CD4-positive, alpha-beta memory T cell (primary cell): ENCODE measurements at regions not wholly inside any gene's neighbourhood (a gene's known extent, or its start where the extent isn't known, plus 50 kb on each side); places are given as distances from the start of the nearest gene placed in this dataset.
A peak's percentile ranks its signal among the peaks of the same experiment; 100 is the strongest.

Source experiments
- CTCF ChIA-PET: fragments of 350-600 bp; sonication (Branson Sonifier 250); formaldehyde crosslinking; loops from one replicate; lab custom pipeline; 2021; ENCODE audit warnings: inconsistent platforms; ENCODE audit not compliant: partially characterized antibody; lab: Charles Lee
- POLR2A ChIA-PET: fragments of 350-600 bp; sonication (Branson Sonifier 250); formaldehyde crosslinking; loops from one replicate; lab custom pipeline; 2021; ENCODE audit not compliant: partially characterized antibody; lab: Charles Lee
- DNase-seq, 5 donors: peaks; one replicate each; pipeline versions ENCODE4 v3.0.0 to v3.0.0-alpha.2; 2020 to 2022; ENCODE audit warnings: mixed read lengths in 1 of 5
- H3K27ac ChIP-seq: one replicate; pipeline ENCODE4 v1.7.0; 2013; ENCODE audit warnings: low read depth, low read length
- H3K27me3 ChIP-seq: 2 replicates; pipeline ENCODE4 v1.7.0; 2013; ENCODE audit warnings: mild to moderate bottlenecking, low read length, moderate library complexity; ENCODE audit not compliant: insufficient read depth
- H3K36me3 ChIP-seq: 2 replicates; pipeline ENCODE4 v1.7.0; 2013; ENCODE audit warnings: mild to moderate bottlenecking, low read length, moderate library complexity; ENCODE audit not compliant: insufficient read depth
- H3K4me1 ChIP-seq: 2 replicates; pipeline ENCODE4 v1.7.0; 2013; ENCODE audit warnings: mild to moderate bottlenecking, low read length, moderate library complexity; ENCODE audit not compliant: insufficient read depth
- H3K4me3 ChIP-seq, 2 donors: one replicate each; pipeline ENCODE4 v1.7.0; 2013; ENCODE audit warnings: low read length in 2 of 2, mild to moderate bottlenecking in 1 of 2
- H3K9me3 ChIP-seq, 2 donors: one replicate each; pipeline ENCODE4 v1.7.0; 2013; ENCODE audit warnings: low read length in 2 of 2, control low read depth in 1 of 2; ENCODE audit not compliant: control insufficient read depth in 1 of 2
- H3K27ac Mint-ChIP-seq, 7 donors: one replicate each; pipeline ENCODE4 v1.8.0; 2020 to 2021; ENCODE audit warnings: mixed read lengths in 7 of 7, mild to moderate bottlenecking in 6 of 7, inconsistent platforms in 3 of 7, moderate library complexity in 3 of 7
- H3K27me3 Mint-ChIP-seq, 2 donors: one replicate each; pipeline ENCODE4 v1.8.0; 2020 to 2021; ENCODE audit warnings: mixed read lengths in 2 of 2
- H3K36me3 Mint-ChIP-seq, 2 donors: one replicate each; pipeline ENCODE4 v1.8.0; 2020 to 2021; ENCODE audit warnings: mixed read lengths in 2 of 2, inconsistent platforms in 1 of 2, mild to moderate bottlenecking in 1 of 2
- H3K4me1 Mint-ChIP-seq, 4 donors: one replicate each; pipeline ENCODE4 v1.8.0; 2020 to 2021; ENCODE audit warnings: mixed read lengths in 4 of 4, mild to moderate bottlenecking in 1 of 4
- H3K4me3 Mint-ChIP-seq, 8 donors: one replicate each; pipeline ENCODE4 v1.8.0; 2020 to 2021; ENCODE audit warnings: mixed read lengths in 8 of 8, mild to moderate bottlenecking in 7 of 8, moderate library complexity in 6 of 8, inconsistent platforms in 3 of 8
- H3K9me3 Mint-ChIP-seq, 8 donors: one replicate each; pipeline ENCODE4 v1.8.0; 2020 to 2021; ENCODE audit warnings: mixed read lengths in 8 of 8, mild to moderate bottlenecking in 5 of 8, inconsistent platforms in 3 of 8, moderate library complexity in 1 of 8
- intact Hi-C: fragments of 100-400 bp; cut with micrococcal nuclease; formaldehyde crosslinking; loops from one replicate; pipeline ENCODE4 v1.15.1; 2023

- no peak for DNase-seq
- H3K9me3 ChIP-seq: no peaks in the 10 kb centered on the region
- Mint-ChIP-seq H3K27ac (no peak overlapping the region), H3K36me3 (no peaks in the 10 kb centered on the region), H3K4me1 (no peaks in the 10 kb centered on the region), H3K27me3 (peaks cover 2 to 9% of the 10 kb centered on the region in 2 donors), H3K4me3 (no peak overlapping the region), H3K9me3 (peaks cover 0 to 2% (median 0%) of the 10 kb centered on the region in 8 donors)
- H3K27ac ChIP-seq: no peak overlapping the region
- intact Hi-C loops: no loop called here
- ChIA-PET CTCF (no interaction called here), POLR2A (no interaction called here)
- H3K27me3 ChIP-seq: no peaks in the 10 kb centered on the region
- no peaks in the 10 kb centered on the region for H3K4me1 ChIP-seq
- no peak overlapping the region for H3K4me3 ChIP-seq
- no peaks in the 10 kb centered on the region for H3K36me3 ChIP-seq
These were observed 158.1 kb upstream of the CIBAR2 start for GRCh38 chr16:85270374-85270773.

GRCh38 chr16:85271198-85271597 lies 158.9 kb upstream of the CIBAR2 start:
- ChIA-PET POLR2A (no interaction called here), CTCF (no interaction called here)
- no peak overlapping the region for H3K27ac Mint-ChIP-seq
- intact Hi-C loops: no loop called here
- Histone ChIP-seq H3K27me3 (no peaks in the 10 kb centered on the region), H3K9me3 (no peaks in the 10 kb centered on the region), H3K4me1 (no peaks in the 10 kb centered on the region), H3K27ac (no peak overlapping the region), H3K4me3 (no peak overlapping the region), H3K36me3 (no peaks in the 10 kb centered on the region)
- no peaks in the 10 kb centered on the region for H3K36me3 Mint-ChIP-seq
- DNase-seq: no peak
- H3K9me3 Mint-ChIP-seq: peaks cover 0 to 2% (median 0%) of the 10 kb centered on the region in 8 donors
- H3K27me3 Mint-ChIP-seq: peaks cover 2 to 9% of the 10 kb centered on the region in 2 donors
- H3K4me1 Mint-ChIP-seq: no peaks in the 10 kb centered on the region
- no peak overlapping the region for H3K4me3 Mint-ChIP-seq

GRCh38 chr16:85273293-85273692 lies 161.0 kb upstream of the CIBAR2 start:
- H3K36me3 ChIP-seq: no peaks in the 10 kb centered on the region
- intact Hi-C loops: no loop called here

GRCh38 chr16:85274501-85274900 lies 162.2 kb upstream of the CIBAR2 start:
- no peaks in the 10 kb centered on the region for H3K4me1 Mint-ChIP-seq
- peaks cover 2 to 6% of the 10 kb centered on the region in 2 donors for H3K27me3 Mint-ChIP-seq
- no peak for DNase-seq
- Histone ChIP-seq H3K4me3 (no peak overlapping the region), H3K4me1 (no peaks in the 10 kb centered on the region), H3K36me3 (no peaks in the 10 kb centered on the region), H3K27ac (no peak overlapping the region), H3K27me3 (no peaks in the 10 kb centered on the region), H3K9me3 (no peaks in the 10 kb centered on the region)
- H3K27ac Mint-ChIP-seq: no peak overlapping the region
- POLR2A ChIA-PET: no interaction called here
- intact Hi-C loops: no loop called here
- H3K36me3 Mint-ChIP-seq: no peaks in the 10 kb centered on the region
- H3K4me3 Mint-ChIP-seq: no peak overlapping the region
- CTCF ChIA-PET: interaction anchor here (1.2 to 2.4 kb wide), 2 partner anchors 11 to 28 kb away, joined by 4 to 6 read pairs; no protein-coding TSS in a partner anchor
- H3K9me3 Mint-ChIP-seq: peaks cover 0 to 2% (median 0%) of the 10 kb centered on the region in 8 donors

More at GRCh38 chr16:85273293-85273692, 161.0 kb upstream of the CIBAR2 start:
- ChIA-PET CTCF (no interaction called here), POLR2A (no interaction called here)
- H3K27ac Mint-ChIP-seq: no peak overlapping the region
- H3K27ac ChIP-seq: no peak overlapping the region
- no peaks in the 10 kb centered on the region for H3K27me3 ChIP-seq
- H3K27me3 Mint-ChIP-seq: peaks cover 2 to 9% of the 10 kb centered on the region in 2 donors
- H3K9me3 Mint-ChIP-seq: peaks cover 0 to 2% (median 0%) of the 10 kb centered on the region in 8 donors
- no peaks in the 10 kb centered on the region for H3K36me3 Mint-ChIP-seq
- no peak for DNase-seq
- H3K4me1 ChIP-seq: no peaks in the 10 kb centered on the region
- no peaks in the 10 kb centered on the region for H3K4me1 Mint-ChIP-seq
- H3K9me3 ChIP-seq: no peaks in the 10 kb centered on the region
- no peak overlapping the region for H3K4me3 Mint-ChIP-seq
- H3K4me3 ChIP-seq: no peak overlapping the region

GRCh38 chr16:85274924-85275323 lies 162.7 kb upstream of the CIBAR2 start:
- peaks cover 2 to 6% of the 10 kb centered on the region in 2 donors for H3K27me3 Mint-ChIP-seq
- CTCF ChIA-PET: interaction anchor here (1.2 to 2.4 kb wide), 2 partner anchors 11 to 28 kb away, joined by 4 to 6 read pairs; no protein-coding TSS in a partner anchor
- H3K36me3 Mint-ChIP-seq: no peaks in the 10 kb centered on the region
- POLR2A ChIA-PET: no interaction called here
- peaks cover 0 to 2% (median 0%) of the 10 kb centered on the region in 8 donors for H3K9me3 Mint-ChIP-seq
- no peak overlapping the region for H3K27ac Mint-ChIP-seq
- Histone ChIP-seq H3K9me3 (no peaks in the 10 kb centered on the region), H3K4me1 (no peaks in the 10 kb centered on the region), H3K4me3 (no peak overlapping the region), H3K36me3 (no peaks in the 10 kb centered on the region), H3K27me3 (no peaks in the 10 kb centered on the region), H3K27ac (no peak overlapping the region)
- no peak for DNase-seq
- no peaks in the 10 kb centered on the region for H3K4me1 Mint-ChIP-seq
- no peak overlapping the region for H3K4me3 Mint-ChIP-seq
- intact Hi-C loops: no loop called here

- no peak overlapping the region for H3K27ac Mint-ChIP-seq
- intact Hi-C loops: no loop called here
These were observed 163.4 kb upstream of the CIBAR2 start for GRCh38 chr16:85275533-85276249.

GRCh38 chr16:85276258-85276657 lies 164.0 kb upstream of the CIBAR2 start:
- H3K4me1 Mint-ChIP-seq: no peaks in the 10 kb centered on the region
- H3K9me3 ChIP-seq: no peaks in the 10 kb centered on the region
- no peak overlapping the region for H3K4me3 Mint-ChIP-seq
- intact Hi-C loops: no loop called here
- no peaks in the 10 kb centered on the region for H3K36me3 Mint-ChIP-seq
- ChIA-PET POLR2A (interaction anchor here (0.6 kb wide), 1 partner anchor 825 kb away, joined by 3 read pairs; no protein-coding TSS in a partner anchor), CTCF (interaction anchor here (2.4 kb wide), 1 partner anchor 12 kb away, joined by 6 read pairs; no protein-coding TSS in a partner anchor)
- H3K27me3 ChIP-seq: no peaks in the 10 kb centered on the region
- H3K36me3 ChIP-seq: no peaks in the 10 kb centered on the region
- H3K4me1 ChIP-seq: no peaks in the 10 kb centered on the region
- H3K9me3 Mint-ChIP-seq: peaks cover 0 to 2% (median 0%) of the 10 kb centered on the region in 8 donors
- no peak overlapping the region for H3K27ac Mint-ChIP-seq
- no peak overlapping the region for H3K27ac ChIP-seq
- no peak for DNase-seq
- H3K4me3 ChIP-seq: no peak overlapping the region
- H3K27me3 Mint-ChIP-seq: peaks cover 2 to 4% of the 10 kb centered on the region in 2 donors

More at GRCh38 chr16:85275533-85276249, 163.4 kb upstream of the CIBAR2 start:
- Mint-ChIP-seq H3K27me3 (peaks cover 2 to 6% of the 10 kb centered on the region in 2 donors), H3K4me3 (no peak overlapping the region), H3K36me3 (no peaks in the 10 kb centered on the region), H3K9me3 (peaks cover 0 to 2% (median 0%) of the 10 kb centered on the region in 8 donors), H3K4me1 (no peaks in the 10 kb centered on the region)
- Histone ChIP-seq H3K4me3 (no peak overlapping the region), H3K9me3 (no peaks in the 10 kb centered on the region), H3K27me3 (no peaks in the 10 kb centered on the region), H3K36me3 (no peaks in the 10 kb centered on the region), H3K27ac (no peak overlapping the region), H3K4me1 (no peaks in the 10 kb centered on the region)
- DNase-seq: peak in 4 of 5 donors; percentile 22 to 45 (median 28)
- ChIA-PET POLR2A (interaction anchor here (0.6 kb wide), 1 partner anchor 826 kb away, joined by 3 read pairs; no protein-coding TSS in a partner anchor), CTCF (interaction anchor here (1.2 to 2.4 kb wide), 2 partner anchors 12 to 27 kb away, joined by 4 to 6 read pairs; no protein-coding TSS in a partner anchor)
